ENCODE measurements at regions not wholly inside any gene's neighbourhood (a gene's known extent, or its start where the extent isn't known, plus 50 kb on each side); places are given as distances from the start of the nearest gene placed in this dataset.

DNA sequence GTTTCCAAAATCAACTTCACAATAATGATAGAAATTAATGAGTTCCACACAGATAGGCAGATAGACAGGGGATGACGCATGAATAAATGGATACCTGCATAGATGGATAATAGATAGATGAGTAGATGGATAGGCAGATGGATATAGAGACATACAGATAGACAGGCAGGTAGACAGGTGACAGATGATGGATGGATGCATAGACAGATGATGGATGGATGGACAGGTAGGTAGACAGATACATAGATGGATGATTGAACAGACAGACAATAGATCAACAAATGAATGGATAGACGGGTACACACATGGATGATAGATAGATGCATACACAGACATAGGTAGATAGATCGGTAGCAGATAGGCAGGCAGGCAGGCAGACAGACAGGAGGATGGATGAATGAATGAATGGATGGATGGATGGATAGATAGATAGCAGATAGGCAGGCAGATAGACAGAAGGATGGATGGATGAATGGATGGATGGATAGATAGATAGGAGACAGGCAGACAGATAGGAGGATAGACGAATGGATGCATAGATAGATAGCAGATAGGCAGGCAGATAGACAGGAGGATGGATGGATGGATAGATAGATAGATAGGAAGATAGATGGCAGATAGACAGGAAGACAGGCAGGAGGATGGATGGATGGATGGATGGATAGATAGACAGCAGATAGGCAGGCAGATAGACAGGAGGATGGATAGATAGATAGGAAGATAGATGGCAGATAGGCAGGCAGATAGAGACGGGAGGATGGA, 142.5 kb downstream of the RBFOX3 start:
- no peak for DNase-seq

DNA sequence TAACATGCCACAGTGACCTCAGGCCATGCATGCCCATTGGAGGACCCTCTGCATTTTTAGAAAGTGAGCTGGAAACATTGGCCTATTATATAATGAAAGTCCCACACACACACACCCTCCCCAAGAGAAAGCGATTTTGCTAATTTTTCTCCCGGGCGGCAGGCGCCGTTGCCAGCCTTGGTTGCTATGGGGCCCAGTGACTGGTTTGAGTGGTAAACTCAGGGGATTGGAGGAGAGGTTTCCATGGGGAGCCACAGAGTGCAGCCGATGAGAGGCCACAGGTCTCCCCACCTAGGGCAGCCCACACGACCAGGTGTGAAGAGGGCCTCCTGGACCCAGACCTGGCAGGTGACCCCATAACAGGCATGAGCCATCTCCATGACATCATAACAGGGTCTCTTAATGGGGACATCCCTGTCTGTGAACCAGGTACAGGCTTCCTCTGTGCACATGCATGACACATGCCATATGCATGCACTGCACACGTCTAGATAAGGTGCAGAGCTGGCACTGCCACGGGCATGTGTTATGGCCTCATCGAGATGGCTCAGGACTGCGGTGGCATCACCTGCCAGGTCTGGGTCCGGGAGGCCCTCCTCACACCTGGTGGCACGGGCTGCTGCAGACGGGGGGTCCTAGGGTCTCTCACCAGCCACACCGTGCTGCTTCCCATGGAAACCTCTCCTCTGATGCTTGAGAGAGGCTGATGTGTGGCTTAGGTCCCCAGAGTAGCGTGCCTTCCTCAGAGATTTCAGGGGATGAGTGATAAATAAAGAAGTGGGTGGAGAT, 144.1 kb downstream of the RBFOX3 start:
- no peak for DNase-seq

DNA sequence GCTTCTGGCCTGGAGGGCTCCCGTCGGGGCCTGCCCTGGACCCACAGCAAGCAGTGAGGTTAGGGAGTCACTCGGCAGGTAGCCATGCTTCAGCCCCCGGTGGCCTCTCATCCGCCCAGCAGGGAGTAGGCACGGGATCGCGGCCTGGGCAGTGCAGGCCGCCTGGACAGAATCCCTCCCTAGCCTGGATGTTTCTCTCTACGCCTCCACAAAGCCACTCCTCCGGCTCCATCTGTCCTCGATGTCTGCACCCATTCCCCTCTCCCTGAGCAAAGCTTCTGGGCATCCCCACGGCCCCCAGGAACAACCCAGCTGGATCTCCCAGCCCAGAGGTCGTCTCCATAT, 145.2 kb downstream of the RBFOX3 start:
- DNase-seq = no peak

DNA sequence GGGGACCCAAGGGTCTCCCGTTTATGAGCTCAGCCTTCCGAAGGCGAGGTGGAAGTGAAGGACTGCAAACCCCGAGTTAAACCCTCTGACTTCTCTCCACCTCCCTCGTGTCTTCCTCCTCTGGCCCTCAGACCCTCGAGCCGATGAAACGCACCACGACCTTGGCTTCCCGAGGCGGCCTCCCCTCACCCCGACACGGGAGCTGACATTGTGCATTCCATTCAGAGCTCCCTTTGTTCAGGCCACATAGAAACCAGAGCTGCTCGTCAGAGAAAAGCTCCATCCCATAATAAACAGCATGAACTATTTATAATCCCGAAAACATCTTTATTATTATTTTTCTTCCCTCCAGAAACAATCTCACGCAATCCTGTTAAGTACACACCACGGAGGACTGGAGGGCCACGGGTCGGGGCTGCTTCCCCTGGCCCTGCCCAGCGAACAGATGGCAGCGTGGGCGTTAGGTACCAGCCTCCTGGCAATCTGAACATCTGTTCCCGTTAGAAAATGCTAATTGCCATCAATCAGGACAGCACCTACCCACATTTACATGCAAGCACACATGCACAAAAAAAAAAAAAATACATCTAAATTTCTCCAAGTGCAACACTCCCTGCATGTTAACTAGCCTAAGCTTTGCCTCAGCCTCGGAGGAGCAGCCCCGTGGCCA, 145.7 kb downstream of the RBFOX3 start:
- DNase-seq = no peak

DNA sequence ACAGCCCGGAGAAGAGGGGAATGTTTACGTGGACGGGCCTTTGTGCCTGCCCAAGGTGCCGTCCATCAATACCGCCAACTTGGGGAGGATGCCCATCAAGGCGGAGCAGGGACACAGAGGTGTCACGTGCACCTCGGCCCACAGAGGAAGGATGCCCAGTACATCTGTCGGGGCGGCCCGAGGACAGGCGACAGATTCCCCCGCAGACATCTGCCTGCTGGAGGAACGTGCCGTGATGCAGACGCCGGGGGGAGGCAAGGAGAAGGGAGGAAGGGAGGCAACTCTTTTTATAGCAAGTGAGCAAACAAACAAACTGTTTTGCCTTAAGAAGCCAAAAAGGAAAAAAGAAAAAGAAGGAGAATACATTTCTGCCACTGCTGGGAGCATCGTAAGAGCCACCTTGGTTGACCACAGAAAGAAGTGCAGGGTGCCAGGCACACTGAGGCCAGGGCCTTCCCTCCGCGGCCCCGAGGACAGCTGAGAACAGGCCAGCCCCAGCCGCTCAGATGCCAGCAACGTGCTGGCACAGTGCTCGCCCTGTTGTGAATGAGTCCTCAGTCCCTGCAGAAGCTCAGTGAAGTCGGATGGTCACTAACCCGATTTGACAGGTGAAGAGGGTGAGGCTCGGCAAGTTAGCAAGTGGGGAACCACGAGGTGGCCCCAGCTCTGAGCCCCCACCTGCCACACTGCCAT, 146.4 kb downstream of the RBFOX3 start:
- no peak for DNase-seq

DNA sequence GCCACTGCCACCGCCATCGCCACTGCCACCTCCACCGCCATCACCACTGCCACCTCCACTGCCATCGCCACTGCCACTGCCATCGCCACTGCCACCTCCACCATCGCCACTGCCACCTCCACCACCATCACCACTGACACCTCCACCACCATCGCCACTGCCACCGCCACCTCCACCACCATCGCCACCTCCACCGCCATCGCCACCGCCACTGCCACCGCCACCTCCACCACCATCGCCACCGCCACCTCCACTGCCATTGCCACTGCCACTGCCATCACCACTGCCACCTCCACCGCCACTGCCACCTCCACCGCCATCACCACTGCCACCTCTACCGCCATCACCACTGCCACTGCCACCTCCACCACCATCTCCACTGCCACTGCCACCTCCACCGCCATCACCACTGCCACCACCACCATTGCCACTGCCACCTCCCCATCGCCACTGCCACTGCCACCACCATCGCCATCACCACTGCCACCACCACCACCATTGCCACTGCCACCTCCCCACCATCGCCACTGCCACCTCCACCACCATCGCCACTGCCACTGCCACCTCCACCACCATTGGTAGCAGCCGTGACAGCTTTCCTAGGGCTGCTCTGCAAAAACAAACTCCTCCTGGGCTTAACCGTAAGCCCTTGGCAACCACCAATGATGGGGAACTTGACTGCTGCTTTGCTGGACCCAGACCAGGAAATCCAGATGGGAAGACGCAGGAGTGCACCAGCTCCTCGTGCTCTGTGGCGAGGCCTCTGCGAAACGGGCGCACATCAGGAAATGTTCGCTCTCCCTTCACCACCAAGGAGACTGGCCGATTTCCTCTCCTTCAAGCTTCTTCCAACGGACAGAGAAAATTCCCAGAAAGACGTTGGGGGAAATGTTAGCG, 147.2 kb downstream of the RBFOX3 start:
- DNase-seq = no peak

DNA sequence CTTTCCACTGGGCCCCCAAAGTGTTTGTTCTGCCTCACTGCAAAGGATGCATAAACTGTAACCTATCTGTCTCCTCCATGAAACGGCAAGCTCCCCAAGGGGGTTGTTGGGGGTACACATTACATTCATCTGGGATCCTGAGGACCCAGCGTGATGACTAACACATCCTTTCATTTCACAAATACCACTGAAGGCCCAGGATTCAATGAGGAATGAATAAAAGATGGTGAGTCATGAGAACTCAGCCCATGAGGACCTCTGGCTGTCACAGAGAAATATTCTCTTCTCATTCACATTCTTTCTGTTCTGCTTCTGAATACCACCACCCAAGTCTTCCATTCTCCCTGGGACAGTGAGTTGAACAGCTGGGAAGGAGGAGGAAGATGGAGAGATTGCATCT, 149.8 kb downstream of the RBFOX3 start:
- DNase-seq = no peak

DNA sequence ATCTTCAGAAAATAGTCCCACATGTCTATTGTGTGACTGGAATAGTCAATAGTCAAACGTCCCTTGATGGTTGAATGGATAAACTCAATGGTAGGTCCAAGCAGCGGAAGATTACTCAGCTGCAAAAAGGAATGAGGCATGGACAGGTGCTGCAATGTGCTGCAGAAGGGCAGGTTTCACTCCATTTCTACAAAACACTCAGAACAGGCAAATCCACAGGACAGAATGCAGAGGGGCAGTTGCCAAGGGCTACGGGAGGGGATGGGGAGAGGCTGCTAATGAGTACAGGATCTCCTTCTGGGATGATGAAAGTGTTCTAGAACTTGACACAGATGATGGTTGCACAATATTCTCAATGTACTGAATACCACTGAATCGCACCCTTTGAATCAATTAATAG, 151.0 kb downstream of the RBFOX3 start:
- DNase-seq = no peak

DNA sequence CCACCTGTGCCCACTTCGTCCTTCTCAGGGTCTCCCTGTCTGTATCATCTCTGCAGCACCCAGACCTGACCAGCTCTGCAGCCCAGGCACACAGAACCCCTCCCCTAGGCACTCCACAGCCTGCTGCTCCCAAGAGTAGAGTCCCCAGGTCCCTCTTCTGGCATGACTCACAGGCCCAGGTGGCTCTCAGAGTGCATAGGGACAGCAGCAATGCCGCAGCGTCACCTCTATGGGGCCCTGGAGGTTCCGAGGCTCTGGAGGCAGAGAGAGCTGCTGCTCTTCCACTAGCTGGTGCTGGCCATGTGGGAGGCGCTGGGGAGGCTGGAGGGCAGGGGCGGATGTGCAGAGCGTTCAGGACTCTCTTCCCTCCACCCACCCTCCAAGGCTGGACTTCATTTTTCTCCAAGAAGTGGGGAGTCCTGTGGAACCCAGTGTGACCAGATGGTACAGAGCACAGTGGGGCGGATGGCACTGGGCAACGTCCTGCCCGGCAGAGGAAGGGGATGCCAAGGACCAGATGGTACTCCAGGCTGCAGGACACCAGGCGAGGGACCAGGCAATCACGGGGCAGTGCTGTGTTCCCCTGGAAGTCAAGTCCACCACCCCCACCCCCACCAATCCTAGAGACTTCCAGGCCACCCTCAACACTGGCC, 151.7 kb downstream of the RBFOX3 start:
- DNase-seq = no peak

DNA sequence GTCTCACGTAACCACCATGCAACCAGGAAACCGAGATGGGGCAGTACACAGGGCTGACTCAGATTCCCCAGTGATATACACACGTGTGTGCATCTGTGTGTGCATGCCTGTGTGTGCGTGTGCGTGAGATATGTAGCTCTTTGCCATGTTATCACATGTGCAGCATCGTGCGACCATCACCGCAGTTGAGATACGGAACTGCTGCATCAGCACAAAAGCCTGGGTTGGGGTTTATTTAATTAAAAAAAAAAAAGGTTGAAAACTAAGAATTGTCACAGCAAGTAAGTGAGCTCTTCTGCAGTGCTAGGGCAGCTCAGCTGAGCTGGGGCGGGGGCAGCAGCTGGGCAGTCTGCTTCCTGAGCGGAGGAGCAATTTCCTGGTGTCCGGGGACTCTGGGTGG, 152.5 kb downstream of the RBFOX3 start:
- DNase-seq = no peak

DNA sequence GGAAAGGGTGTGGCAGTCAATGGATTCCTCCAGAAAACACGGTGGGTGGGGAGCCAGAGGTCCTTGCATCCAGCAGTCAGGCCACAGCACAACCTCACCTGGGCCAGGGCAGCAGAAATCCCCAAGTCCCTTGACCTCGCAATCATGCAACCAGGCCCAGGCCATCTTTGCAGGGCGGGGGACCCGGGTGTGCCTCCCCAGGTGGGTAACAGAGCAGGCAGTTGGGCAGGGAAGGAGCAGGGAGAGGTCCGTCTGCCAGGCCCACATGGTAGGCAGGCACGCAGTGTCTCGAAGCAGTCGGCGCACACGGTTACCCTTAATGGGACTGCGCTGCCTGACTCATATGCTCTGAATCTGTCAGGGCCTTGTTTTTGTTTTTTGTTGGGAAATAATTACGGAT, 153.0 kb downstream of the RBFOX3 start:
- DNase-seq = no peak

DNA sequence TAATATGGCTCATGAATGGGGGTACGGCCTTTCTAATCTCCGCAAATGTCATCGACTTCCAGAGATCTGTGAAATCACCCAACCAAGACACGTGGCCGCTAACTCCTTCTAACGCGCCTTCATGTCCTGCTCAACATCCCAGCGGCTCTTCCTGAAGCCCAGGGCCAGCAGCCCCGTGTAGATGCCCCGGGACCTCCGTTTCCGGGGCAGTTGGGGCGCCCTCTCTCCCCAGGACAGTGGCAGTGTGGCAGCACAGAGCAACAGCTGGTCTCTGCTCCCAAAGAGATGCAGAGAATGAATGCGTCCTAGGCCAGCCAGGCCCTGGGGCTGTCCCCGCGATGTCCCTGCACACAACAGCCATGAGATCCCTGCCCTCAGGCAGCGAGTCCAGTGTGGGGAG, 153.5 kb downstream of the RBFOX3 start:
- no peak for DNase-seq

DNA sequence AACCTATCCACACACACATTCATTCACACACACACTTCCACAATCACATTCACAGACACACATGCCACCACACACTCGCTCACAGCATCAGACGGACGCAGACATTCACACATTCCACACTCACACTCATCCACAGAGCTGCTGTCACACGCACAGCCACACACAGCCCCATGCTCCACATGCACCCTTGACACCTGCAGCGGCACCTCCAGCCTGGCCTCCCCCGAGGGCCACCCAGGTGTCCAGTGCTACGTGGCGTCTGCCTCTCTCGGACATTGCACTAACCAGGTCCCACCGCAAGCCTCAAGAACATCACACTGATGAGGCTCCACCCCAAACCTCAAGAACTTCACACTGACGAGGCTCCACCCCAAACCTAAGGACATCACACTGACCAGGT, 155.2 kb downstream of the RBFOX3 start:
- DNase-seq = no peak

DNA sequence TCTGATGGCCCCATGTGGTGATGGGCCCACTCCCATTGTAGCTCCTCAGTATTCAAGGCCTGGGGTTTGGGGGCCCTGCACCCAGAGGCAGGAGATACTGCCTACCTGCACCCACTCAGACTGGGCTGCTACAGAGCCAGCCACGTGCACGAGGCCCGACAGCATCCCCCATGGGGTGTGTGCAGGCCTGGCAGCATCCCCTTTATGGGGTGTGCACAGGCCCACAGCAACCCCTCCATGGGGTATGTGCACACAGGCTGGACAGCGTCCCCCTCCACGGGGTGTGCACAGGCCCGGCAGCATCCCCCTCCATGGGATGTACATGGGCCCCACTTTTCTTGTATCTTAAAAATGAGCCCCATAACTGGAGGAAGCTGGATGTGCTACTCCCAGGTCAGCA, 156.0 kb downstream of the RBFOX3 start:
- no peak for DNase-seq

DNA sequence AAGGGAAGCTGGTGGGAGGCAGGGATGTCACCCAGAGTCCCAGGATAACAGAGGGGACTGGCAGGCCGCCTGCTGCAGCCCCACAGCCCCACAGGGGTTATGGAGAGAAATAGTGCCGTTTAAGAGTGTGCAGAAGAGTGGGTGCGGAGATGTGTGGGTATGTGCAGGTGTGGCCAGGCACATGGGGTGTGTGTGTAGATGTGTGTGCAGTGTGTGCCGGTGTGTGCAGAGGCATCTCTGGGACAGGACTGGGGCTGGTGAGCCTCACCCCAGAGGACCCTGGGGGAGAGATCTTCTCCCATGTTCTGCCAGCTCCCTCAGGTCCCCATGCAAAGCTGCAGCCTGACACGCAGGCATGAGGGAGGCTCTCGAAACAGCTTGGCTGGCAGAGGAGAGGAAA, 157.4 kb downstream of the RBFOX3 start:
- no peak for DNase-seq

DNA sequence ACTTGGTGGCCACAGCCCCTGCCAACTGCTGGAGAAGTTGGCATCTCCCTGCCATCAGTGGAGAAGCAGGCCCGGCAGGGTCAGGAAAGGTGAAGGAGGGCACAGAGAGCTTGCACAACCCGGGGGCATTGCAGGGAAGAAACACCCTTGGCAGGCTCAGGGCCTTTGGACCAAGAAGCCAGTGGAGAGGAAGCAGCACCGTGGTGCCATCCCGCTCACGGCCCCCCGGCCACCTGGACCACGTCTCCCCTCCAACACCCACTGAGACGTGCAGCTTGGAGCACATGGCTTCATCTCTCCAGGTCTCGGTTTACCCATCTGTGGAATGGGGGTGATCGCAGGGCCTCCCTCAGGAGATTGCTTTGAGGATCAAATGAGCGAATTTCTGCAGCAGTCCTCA, 158.1 kb downstream of the RBFOX3 start:
- no peak for DNase-seq

DNA sequence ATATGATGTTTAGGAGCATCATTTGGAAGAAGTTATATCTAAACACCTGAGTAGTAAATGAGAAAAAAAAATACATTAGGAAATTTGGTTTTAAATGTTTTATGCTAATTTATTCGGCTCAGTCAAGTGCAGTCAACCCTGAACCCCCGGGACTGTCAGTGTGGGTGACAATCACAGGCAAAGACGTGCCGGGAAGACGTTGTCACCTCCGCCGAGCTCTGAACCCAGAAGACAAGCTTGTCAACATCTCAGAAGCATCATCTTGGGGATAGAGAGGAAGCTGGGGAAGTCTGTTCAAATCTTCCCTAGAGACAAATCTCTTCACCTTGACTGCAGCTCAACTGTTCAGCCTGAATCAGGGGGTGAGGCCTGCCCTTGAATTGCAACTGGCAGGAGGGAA, 159.7 kb downstream of the RBFOX3 start:
- no peak for DNase-seq

DNA sequence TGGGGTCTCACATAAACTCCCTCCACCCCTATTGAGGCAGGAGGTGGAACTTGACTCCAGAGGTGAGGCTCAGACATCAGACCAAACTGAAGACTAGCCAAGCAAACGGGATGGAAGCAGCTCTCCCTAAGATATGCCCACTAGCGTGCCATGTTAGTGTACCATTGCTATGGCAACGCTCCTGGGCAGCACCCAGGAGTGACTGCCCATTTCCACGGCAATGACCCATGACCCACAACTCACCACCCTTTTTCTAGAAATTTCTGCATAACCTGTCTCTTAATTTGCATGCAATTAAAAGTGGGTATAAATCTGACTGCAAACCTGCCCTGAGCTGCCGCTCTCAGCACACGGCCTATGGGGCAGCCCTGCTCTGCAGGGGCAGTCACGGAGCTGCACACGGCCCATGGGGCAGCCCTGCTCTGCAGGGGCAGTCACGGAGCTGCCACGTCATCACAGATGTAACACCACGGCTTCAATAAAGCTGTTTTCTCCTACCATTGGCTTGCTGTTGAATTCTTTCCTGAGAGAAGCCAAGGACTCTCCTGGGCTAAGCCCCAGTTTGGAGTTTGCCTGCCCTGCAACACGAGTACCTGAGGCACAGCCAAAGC, 164.3 kb downstream of the RBFOX3 start:
- no peak for DNase-seq

DNA sequence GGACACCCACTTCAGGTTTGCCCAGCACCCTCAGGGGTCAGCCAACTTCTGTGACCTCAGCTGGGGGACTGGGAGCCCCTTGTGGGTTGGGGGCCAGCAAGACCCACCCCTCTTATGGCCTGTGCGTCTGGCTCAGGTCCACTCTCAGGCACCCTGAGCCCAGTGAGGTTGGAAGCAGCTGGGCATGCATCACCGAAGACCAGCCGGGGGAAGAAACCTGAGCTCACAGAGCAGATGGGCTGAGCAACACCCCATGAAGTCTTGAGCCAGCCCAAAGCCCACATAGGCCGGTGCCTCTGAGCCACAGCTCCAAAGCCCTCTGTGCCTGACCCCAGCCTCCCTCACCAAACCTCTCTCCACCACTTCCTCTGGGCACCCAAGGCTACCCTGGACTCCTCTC, 166.7 kb downstream of the RBFOX3 start:
- DNase-seq = no peak

DNA sequence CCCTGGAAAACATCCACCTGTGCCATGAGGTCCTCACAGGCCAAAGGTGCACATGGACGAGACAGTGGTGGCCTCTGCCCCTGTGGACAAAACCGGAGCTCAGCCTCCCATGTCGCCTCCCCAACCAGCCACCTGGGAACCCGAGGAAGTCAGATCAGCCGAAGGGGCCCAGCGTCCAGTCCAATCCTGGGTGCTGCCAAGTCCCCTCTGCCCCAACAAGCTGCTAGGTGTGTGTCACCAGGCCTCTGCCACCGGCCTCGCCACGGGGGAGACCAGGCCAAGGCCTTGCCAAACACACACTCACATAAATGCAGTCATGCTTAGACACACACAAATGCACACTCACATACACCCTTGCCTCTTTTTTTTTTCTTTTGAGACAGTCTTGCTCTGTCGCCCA, 167.8 kb downstream of the RBFOX3 start:
- DNase-seq = no peak

DNA sequence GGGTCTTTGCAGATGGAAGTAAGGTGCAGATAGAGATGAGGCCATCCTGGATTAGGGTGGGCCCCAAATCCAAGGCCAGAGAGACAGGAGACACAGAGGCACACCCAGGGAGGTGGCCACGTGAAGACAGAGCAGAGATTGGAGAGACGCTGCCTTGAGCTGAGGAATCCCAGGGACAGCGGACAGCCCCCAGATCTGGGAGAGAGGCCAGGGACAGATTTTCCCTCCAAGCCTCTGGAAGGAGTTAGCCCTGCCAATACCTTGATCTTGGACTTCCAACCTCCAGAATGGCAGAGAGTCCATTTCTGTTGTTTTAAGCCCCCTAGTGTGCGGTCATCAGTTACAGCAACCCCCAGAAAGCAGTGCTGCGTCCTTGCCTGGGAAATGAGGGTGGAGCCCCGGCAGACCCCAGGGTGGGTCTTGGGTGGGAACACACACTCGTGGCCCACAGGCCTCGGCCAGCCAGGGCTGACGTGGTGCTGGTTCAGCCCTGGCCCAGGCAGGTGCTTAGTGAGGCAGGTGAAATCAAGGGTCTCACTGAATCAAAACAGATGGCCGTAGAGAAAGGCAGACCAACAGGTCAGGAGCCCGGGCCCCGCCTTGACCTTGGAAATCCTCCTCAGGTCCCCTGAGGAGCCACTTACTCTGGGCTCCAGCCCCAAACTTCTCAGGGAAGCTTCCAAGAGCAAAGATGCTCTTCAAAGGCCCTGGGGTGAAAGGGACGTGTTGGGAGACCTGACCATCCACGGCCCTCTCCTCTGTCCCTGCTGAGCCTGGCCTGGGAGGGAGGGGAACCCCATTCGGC, 169.3 kb downstream of the RBFOX3 start:
- no peak for DNase-seq
